Osteoblast (primary cell): ENCODE measurements at regions not wholly inside any gene's neighbourhood (a gene's known extent, or its start where the extent isn't known, plus 50 kb on each side); places are given as distances from the start of the nearest gene placed in this dataset.

Experiments
- DNase-seq: peaks from one replicate; pipeline ENCODE4 v3.0.0; 2011; ENCODE audit warnings: low spot score, mixed read lengths; ENCODE audit not compliant: insufficient read length; ENCODE audit errors: missing footprints
- H2AFZ ChIP-seq: 2 replicates; pipeline ENCODE4 v1.6.0; 2011; ENCODE audit warnings: mild to moderate bottlenecking, low read length
- H3K27ac ChIP-seq: 2 replicates; pipeline ENCODE4 v1.5.1; 2011; ENCODE audit warnings: mild to moderate bottlenecking, low read depth, low read length, moderate library complexity
- H3K27me3 ChIP-seq: 2 replicates; pipeline ENCODE4 v1.6.0; 2012; ENCODE audit warnings: mild to moderate bottlenecking, control low read depth, inconsistent platforms, low read length, moderate library complexity; ENCODE audit not compliant: insufficient read depth
- H3K36me3 ChIP-seq: 2 replicates; pipeline ENCODE4 v1.5.1; 2011; ENCODE audit warnings: mild to moderate bottlenecking, low read length, control low read depth, moderate library complexity; ENCODE audit not compliant: insufficient read depth
- H3K4me1 ChIP-seq: 2 replicates; pipeline ENCODE4 v1.5.1; 2011; ENCODE audit warnings: mild to moderate bottlenecking, low read length, control low read depth, moderate library complexity; ENCODE audit not compliant: insufficient read depth
- H3K4me2 ChIP-seq: 2 replicates; pipeline ENCODE4 v1.6.0; 2011; ENCODE audit warnings: mild to moderate bottlenecking, low read length; ENCODE audit not compliant: insufficient read depth
- H3K4me3 ChIP-seq: fragments of 200-600 bp; sonication (generic); 3 replicates; pipeline ENCODE4 v1.5.1; 2012; ENCODE audit warnings: mild to moderate bottlenecking, low read length, inconsistent platforms; ENCODE audit not compliant: insufficient read depth
- H3K79me2 ChIP-seq: 2 replicates; pipeline ENCODE4 v1.6.0; 2012; ENCODE audit warnings: mild to moderate bottlenecking, low read length, control low read depth, inconsistent platforms; ENCODE audit not compliant: insufficient read depth
- H3K9me3 ChIP-seq: 2 replicates; pipeline ENCODE4 v1.5.1; 2011; ENCODE audit warnings: low read depth, low read length, control low read depth
- H4K20me1 ChIP-seq: 2 replicates; pipeline ENCODE4 v1.6.0; 2012; ENCODE audit warnings: mild to moderate bottlenecking, low read length, control low read depth; ENCODE audit not compliant: insufficient read depth
- CTCF ChIP-seq: IDR thresholded peaks from 2 replicates; pipeline ENCODE4 v1.5.1; 2011; ENCODE audit warnings: mild to moderate bottlenecking, low read depth, low read length, moderate library complexity; ENCODE audit errors: extremely low read depth

- no peaks in the 10 kb centered on the region for H3K79me2 ChIP-seq
- no peaks in the 10 kb centered on the region for H3K27me3 ChIP-seq
- H3K27ac ChIP-seq: no peak overlapping the region
- no peak overlapping the region for H3K4me2 ChIP-seq
- no peaks in the 10 kb centered on the region for H3K4me1 ChIP-seq
- no peaks in the 10 kb centered on the region for H3K9me3 ChIP-seq
- no peaks in the 10 kb centered on the region for H4K20me1 ChIP-seq
- no peaks in the 10 kb centered on the region for H3K36me3 ChIP-seq
- H3K4me3 ChIP-seq: no peak overlapping the region
- DNase-seq: no peak
- no peak overlapping the region for H2AFZ ChIP-seq
- TF ChIP-seq CTCF: no peak
Measured at GRCh38 chr10:57809961-57810360, 457.7 kb downstream of the IPMK start.

- Histone ChIP-seq H4K20me1 (no peaks in the 10 kb centered on the region), H3K27me3 (no peaks in the 10 kb centered on the region), H3K27ac (no peak overlapping the region), H3K4me3 (no peak overlapping the region), H3K36me3 (no peaks in the 10 kb centered on the region), H3K4me1 (no peaks in the 10 kb centered on the region), H3K4me2 (no peak overlapping the region), H2AFZ (no peak overlapping the region), H3K9me3 (no peaks in the 10 kb centered on the region), H3K79me2 (no peaks in the 10 kb centered on the region)
- TF ChIP-seq CTCF: no peak
- DNase-seq: no peak
Measured at GRCh38 chr10:57807906-57808305, 459.8 kb downstream of the IPMK start.

GRCh38 chr10:57806675-57807074 is 461.0 kb downstream of the IPMK start:
- Histone ChIP-seq H3K4me1 (no peaks in the 10 kb centered on the region), H3K27me3 (no peaks in the 10 kb centered on the region), H3K4me3 (no peak overlapping the region), H3K27ac (no peak overlapping the region), H3K79me2 (no peaks in the 10 kb centered on the region), H3K4me2 (no peak overlapping the region), H2AFZ (no peak overlapping the region), H3K36me3 (no peaks in the 10 kb centered on the region), H4K20me1 (no peaks in the 10 kb centered on the region), H3K9me3 (no peaks in the 10 kb centered on the region)
- TF ChIP-seq CTCF: no peak
- no peak for DNase-seq

GRCh38 chr10:57799625-57800024 is 468.1 kb downstream of the IPMK start:
- no peaks in the 10 kb centered on the region for H3K9me3 ChIP-seq
- no peak for TF ChIP-seq CTCF

More at GRCh38 chr10:57799625-57800024, 468.1 kb downstream of the IPMK start:
- DNase-seq: no peak
- H4K20me1 ChIP-seq: no peaks in the 10 kb centered on the region
- no peak overlapping the region for H3K4me2 ChIP-seq
- no peaks in the 10 kb centered on the region for H3K4me1 ChIP-seq
- no peak overlapping the region for H2AFZ ChIP-seq
- H3K79me2 ChIP-seq: no peaks in the 10 kb centered on the region
- no peak overlapping the region for H3K4me3 ChIP-seq
- no peak overlapping the region for H3K27ac ChIP-seq
- no peaks in the 10 kb centered on the region for H3K27me3 ChIP-seq
- no peaks in the 10 kb centered on the region for H3K36me3 ChIP-seq
